Activated T-cell treated with anti-CD3 and anti-CD28 coated beads for 1 hour (primary cell): ENCODE measurements at regions not wholly inside any gene's neighbourhood (a gene's known extent, or its start where the extent isn't known, plus 50 kb on each side); places are given as distances from the start of the nearest gene placed in this dataset.
"Not testable (repeated sequence)": the region's sequence is repeated elsewhere in the genome, so short reads cannot be mapped to it uniquely, and the experiment has no call there.

Experiments
- DNase-seq: peaks from one replicate; pipeline ENCODE4 v3.0.0-alpha.2; 2020; ENCODE audit warnings: low read depth

DNA sequence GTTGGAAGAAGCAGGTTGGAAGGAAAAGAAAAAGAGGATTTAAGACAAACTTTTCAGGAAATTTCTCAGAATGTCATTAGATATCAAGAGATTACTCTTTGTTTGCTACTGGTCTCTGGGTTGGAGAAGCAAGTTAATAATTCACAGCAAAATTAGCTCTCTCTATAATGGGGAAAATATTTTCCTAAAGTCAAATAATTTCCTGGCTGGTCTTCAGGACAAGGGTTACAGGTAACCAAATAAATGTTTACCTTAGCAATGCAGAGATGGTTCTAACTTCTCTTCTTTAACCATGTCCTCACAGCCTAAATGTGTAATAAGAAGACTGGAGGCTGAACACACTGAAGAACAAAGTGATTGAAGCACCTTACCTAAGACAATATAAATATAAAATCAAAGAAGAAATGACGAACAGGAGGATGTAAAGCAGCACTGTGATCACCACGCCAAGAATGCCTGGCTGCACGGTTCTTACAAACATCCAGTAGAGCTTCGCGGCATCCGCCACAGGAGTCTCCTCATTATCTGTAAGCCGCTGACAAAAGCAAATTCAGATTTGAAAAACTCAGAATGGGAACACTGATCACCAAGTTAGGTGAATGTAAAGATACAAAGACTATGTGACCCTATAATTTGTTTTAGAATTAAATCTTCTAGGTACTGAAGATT lies 717.5 kb downstream of the TFAP2A start:
- no peak for DNase-seq

DNA sequence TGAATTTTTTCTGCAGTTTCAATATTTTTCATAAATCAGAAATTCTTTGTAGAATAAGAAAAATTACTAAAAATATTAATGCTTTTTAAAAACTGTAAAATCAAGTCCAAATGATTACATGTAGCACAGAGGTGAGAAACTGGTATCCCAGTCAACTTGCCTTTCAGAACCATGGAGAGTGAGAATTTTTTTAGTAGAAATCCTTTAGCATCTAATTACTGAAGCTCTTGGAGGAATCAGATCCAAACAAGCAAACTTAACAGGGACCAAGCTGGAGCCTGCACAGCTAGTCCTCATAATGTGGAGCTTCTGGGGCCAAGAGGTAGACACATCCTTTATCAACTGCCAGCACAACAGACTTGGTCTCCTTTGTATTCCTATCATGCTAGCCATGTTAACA lies 724.5 kb downstream of the TFAP2A start:
- DNase-seq: no peak

DNA sequence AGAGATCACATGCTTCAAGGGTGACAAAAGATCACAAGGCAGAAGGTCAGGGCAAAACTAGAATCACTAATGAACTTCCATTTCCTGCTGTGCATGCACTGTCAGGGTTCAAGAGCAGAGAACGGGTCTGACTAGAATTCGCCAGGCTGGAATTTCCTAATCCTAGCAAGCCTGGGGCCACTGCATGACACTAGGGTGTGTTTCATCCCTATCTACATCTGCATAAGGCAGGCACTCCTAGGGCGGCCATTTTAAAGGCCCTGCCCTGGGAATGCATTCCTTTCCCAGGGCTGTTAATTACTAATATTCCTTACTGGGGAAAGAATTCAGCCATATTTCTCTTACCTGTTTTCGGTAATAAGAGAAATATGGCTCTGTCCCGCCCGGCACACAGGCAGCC lies 734.1 kb downstream of the TFAP2A start:
- not testable (repeated sequence) for DNase-seq

DNA sequence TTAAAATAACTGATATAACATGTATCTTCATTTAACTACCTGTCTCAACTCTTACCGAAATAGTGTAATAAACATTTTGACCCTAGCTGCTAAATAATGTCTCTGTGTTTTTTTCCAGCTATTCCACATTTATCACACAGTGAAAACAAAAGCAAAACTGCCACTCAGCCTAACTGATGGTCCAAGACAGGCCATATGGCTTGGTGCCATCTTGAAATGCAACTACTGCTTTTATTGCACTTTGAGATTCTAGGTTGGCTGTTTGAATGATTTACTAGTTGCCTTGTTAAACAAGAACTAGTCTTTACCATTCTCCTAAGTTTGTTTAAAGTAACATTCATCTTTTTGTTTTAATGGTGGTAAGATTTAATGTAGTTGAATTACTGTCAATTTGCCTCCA lies 739.8 kb downstream of the TFAP2A start:
- no peak for DNase-seq

DNA sequence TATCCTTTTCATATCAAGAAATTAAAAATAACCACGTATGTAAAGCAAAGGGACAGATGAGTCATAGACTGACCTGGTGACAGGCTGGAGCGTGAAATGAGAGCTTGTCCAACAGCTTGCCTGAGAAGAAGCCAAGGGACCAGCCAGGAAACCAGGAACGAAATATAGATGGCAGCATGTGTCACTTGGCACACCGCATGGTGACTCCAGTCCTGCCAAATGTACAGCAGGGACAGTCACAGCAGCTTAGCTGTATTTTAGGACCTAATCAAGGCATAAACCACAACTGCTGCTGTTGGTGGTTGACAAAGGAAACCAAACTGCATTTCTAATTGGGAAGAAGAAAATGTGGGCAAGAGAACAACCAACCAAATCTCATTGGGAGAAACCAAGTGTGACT lies 755.0 kb downstream of the TFAP2A start:
- no peak for DNase-seq

DNA sequence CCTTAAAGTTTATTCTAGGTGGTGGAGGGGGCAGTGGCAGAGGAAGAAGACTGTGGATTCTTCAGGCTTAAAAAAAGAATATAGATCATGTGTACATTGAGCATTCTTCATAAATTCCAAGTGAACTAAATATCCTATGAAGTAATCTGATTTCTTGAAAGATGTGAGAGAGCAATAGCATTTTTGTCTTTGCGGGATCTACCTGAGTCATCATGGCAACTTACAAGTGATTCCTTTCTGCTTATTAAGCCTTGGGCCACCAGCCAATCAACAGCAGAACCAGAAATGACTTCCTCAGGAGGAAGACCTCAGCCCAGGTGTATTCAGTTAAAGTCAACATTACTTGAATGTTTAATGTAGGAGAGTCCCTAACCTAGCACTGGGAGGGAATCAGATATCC lies 756.9 kb downstream of the TFAP2A start:
- DNase-seq: no peak

DNA sequence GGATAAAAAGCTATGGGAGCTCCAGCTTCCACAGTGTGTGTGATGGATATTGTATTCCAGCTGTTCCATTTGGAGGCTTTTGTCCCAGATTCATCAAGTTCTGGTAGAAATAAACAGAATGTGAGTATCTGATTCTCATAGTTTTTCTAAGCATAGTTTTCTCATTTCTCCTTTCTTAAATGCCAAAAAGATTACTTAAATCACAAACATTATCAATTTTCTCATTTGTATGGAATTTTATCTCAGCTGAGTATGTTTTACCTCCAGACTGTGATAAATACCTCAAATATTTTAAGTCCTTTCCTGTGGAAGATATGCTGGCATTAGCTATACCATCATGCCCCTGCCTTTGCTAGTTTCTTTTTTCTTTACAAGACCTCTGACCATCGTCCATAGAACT lies 767.3 kb downstream of the TFAP2A start:
- no peak for DNase-seq

DNA sequence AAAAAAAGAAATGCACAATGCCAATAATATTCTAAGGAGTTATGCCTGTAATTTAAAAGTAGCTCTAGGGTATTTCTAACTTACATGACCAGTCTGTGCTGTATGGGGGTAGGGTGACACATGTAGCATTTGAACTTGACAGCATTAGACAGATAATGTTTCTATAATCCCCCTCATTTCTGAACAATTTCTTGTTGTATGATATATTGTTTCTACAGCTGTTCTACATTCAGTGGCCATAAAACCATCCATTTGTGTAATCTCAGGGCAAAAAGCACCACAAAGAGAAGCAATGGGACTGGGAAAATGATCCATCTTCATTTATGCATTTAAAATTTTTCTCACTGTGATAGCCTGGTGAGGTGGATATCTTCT lies 767.8 kb downstream of the TFAP2A start:
- DNase-seq: no peak

DNA sequence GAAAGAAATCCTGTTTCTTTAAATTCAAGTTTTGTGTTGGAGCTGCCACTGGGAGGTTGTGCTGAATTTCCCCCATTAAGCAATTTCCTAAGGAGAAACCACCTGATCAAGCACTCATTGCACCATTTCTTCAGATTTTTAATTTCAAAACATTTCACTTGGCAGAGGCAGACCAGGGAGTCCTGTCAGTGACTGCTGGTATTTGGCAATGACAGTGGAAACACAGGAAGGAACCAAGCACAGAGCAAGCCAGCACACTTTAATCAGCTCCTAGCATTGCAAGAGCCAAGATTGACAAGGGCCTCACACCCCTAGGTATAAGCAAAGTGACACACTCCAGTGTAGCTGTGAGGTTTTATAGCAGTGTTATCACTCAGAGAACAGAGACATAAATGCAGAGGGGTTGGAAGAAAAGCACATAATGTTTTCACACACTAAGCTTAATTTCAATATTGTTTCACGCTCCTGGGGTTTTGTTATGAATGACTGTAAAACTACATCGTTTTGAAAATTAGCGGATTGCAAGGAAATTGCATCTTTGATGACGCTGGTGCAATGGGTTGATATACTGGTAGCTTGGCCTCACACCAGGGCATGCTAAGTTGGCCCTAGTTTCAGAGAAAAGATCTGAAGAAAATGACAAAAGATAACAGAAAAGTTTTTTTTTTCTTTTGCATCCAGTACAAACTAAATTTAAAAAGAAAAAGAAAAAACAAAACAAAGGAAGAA lies 768.4 kb downstream of the TFAP2A start:
- no peak for DNase-seq

DNA sequence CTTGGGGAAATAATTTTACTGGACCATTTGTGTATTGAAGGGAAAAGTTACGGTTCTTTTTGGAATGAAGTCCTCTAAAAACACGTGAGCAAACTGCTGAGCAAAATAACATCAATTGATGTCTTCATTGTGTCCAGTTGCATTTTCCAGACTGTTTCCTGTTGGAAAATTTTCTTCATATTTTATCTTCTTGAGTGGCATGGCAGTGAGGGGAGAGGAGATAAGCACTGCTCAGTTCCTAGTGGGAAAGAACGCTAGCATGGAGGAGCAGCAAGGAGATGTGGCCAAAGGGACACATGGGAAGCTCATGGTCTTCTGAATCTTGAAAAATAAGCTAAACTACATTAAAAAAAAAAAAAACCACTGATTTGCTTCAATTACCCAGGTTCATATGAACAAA lies 776.0 kb downstream of the TFAP2A start:
- DNase-seq: no peak

DNA sequence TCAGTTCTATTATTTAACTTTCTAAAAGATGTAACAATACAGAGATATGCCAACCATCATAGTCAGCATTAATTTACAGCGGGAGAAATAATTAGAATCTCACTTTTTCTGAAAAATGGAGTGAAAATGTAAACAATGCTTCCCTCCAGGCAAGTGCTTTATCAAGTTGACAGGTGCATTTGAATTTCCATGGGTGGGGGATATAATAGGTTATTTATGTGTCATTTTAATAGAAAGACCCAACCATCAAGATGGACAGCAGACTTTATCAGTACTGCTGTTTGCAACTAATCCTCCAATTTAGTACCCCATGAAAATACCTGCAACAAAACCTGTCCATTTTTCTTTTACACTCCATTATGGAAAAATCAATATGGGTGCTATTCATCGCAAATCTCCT lies 780.1 kb downstream of the TFAP2A start:
- no peak for DNase-seq

DNA sequence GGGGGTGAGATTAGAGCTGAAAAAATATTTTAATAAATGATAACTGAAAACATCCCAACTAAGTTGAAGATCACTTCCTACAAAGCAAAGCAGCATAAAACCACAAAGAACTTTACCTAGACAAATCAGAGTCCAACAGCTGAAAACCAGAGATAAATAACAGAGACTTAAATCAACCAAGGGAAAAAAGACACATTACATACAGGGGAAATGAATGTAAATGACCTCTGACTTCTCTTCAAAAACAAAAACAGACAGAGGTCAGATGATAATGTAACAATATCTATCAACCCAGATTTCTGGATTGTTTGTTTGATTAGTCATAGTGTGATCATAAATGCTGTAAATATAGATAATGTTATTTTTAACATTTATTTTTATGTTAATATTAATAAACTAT lies 782.8 kb downstream of the TFAP2A start:
- no peak for DNase-seq

DNA sequence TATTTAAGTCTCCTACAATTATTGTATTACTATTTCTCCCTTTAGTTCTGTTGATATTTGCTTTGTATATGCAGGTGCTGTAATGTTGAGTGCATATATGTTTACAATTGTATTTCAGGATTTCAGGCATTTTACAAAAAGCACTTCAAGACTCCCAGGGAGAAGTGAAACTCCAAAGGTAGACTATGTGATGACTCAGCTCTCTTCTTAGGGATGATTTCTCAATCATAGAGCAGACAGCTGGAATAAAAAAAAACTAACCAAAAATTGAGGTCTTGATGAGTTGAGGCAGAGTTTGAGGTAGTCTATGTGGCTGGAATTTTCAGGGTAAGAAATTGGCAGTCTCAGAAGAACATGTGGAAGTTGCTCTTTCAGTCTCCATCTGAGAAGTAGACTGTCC lies 786.1 kb downstream of the TFAP2A start:
- no peak for DNase-seq

DNA sequence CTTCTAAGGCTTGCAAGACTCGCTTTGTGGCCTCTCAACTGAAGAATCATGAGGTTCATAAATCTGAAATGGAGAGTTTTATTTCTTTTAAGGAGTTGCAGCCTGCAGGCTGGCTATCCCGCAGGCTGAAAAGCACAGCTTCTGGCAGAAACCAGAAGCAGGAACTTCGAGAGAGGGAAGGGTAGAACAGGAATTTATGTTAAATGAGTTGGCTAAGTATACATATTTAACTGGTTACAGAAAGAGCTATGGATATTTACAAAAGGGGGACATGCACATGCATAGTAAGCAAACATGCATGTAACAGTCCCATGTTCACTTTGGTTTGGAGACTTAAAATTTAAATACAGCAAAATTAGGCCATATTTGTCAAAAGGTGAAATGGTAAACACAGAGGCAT lies 787.0 kb downstream of the TFAP2A start:
- no peak for DNase-seq

DNA sequence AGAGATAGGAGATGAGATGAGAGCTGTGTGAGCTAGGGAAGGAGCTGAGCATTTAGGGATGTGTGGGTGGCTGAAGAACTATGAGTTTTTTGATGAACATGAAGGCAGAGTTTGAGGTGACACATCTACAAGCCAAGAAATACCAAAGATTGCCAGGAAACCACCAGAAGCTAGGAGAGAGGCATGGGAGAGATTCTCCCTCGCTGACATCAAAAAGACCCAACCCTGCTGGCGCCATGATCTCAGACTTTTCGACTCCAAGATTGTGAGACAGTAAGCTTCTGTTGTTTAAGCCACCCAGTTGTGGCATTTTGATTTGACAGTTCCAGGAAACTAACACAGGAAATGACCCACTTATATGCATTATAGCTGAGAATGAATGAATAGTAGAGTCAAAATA lies 790.9 kb downstream of the TFAP2A start:
- DNase-seq: no peak

DNA sequence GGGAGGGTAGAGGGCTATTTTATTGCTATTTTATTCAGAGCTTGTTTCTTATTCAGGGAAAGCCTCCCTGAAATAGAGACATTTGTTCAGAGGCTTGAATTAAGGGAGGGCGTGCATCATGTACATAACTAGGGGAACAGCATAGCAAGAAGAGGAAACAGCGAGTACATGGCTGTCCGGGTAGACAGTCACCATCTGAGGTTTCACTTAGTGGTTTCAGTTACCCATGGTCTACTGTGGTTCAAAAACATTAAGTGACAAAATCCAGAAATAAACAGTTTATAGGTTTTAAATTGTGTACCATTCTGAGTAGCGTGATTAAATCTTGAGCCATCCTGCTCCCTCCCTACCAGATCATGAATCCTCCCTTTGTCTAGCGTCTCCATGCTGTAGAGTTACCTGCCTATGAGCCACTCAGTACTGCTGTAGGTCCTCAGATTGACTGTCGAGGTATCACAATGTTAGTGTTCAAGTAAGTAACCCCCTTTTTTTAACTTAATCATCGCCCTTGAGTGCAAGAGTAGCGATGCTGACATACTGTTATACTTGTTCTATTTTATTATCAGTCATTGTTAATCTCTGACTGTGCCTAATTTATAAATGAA lies 791.5 kb downstream of the TFAP2A start:
- no peak for DNase-seq

DNA sequence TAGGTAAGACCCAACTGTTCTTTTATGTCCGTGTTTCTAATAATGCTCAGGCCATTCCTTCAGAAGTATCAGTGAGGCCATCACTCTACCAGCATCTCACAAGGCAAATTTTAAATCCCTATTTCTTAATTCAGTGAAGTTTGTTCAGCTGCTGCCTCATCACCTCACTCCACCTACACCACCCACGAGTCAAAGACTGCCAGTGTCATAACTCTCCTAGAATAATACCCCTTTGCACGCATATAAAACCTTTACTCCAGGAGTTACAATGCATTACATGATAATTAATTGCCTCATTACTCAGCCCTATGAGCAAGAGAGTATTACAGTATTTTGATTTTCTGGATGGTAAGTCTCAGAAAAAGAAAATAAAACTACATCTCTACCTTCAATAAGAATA lies 793.6 kb downstream of the TFAP2A start:
- DNase-seq: no peak

DNA sequence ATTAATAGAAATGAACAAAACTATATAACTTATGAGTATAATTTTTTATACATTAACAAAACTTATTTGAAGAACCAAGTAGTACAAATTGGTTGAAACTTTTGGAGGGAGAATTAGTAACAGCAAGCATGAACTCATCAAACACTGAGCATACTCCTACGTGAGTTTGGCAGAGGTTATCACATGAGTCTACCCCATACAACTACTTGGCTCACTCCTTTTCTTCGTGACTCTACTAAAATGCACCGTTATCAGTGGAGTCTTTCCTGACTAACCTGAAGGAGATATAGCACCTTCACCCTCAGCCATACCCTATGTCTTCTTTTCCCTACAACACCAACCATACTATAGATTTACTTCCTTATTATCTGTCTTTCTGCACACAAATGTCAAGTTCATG lies 794.2 kb downstream of the TFAP2A start:
- DNase-seq: no peak

DNA sequence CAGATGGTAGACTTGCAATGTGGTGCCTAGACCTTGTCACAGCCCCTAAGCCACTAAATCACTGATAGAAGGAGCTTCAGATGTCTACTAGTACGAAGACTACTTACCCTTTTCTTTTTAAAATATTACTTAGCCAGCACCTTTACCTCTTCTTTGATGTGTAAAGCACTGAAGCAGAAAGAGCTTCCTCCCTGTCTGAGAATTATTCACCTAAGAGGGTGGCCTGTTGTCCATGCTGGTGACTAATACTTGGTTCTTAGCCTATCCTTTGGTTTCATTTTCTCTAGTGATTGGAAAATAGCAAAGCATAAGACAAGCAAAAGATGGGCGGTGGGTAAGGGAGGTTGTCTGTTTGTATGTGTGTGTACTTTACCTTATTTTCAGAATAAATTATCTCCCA lies 794.6 kb downstream of the TFAP2A start:
- DNase-seq: no peak

DNA sequence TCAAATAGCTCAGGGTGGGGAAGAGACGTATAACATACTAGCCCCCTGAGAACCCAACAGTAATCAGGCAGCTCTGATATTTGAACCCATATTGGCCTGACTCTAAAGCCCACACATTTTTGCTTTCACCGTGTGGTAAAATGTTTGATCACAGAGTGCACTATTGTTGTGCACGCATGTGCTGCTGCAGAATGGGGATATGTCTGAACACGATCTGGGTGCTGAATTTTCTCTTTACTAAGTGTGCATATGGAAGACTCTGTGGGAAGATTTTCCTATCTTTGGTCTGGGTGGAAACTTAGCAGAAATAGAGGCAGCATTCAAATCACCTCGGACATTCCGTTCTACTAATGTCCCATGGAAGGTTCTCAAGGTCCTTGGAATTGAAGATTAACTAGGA lies 800.1 kb downstream of the TFAP2A start:
- DNase-seq: no peak

DNA sequence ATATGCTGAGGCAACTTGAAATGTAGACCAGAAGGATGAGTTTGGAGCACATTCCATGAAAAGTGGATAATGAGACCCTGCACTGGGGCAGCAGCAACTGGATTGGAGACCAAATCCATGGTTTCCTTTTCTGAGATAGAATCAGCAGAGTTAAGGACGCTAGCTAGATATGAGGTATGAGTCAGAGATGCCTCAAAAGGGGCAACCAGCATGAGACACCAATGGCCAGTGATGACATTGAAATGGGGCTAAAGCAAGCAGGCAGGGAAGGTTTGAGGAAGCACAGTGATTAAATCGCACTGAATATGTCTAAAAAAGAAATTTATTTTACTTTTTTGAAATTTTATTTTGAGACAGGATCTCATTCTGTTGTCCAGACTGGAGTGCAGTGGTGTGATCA lies 802.4 kb downstream of the TFAP2A start:
- no peak for DNase-seq

DNA sequence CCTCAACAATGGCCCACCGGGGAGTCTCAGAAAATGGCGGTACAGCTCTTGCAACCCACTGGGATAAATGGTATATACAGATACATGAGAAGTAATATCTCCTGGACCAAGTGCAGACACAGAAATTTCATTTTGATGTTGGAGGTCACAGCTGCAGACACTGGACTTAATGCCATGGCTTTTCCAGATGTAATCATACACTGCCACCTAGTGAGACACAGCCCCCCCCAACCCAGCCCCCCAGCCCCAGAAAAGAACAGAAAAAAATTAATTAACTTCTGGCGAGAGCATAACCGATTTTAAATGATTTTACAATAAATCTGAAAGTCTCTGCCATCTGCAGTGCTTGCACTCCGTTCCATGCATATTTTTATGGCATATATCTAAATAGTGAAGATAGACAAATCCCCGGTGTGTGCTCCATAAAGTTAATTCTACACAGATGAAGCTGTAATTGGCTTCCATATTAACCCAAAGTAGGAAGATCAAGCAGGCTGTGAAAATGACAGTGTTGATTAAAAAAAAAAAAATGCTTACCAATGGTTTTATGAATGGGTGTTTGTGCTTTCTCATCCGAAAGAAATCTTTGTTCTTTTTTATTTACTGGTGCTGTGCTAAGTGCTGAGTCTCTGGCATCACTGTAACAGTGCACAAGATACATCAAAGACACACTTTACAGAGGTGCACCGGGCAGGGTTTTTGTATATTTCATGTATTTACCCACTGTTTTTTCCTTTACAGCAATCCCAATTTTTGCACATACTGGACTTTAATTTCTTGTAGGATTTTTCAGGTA lies 804.1 kb downstream of the TFAP2A start:
- DNase-seq: no peak
